Caco-2 (cell line): ENCODE measurements at regions not wholly inside any gene's neighbourhood (a gene's known extent, or its start where the extent isn't known, plus 50 kb on each side); places are given as distances from the start of the nearest gene placed in this dataset.

Experiments
- BruUV-seq: library from RNA; stranded (reverse); fragments of 400-500 nt; replicated peaks from 2 replicates; lab custom pipeline; 2021; lab: Mats Ljungman, UMichigan
- CTCF ChIA-PET: fragments of 300-600 bp; sonication (Branson Sonifier 250); formaldehyde crosslinking; loops from one replicate; lab custom pipeline; 2022; ENCODE audit warnings: antibody characterized with exemption; lab: Charles Lee
- POLR2A ChIA-PET: fragments of 300-600 bp; sonication (Branson Sonifier 250); formaldehyde crosslinking; loops from one replicate; lab custom pipeline; 2022; ENCODE audit warnings: antibody characterized with exemption; lab: Charles Lee
- DNase-seq, 2 experiments: peaks; one replicate each; pipeline versions ENCODE4 v3.0.0 to v3.0.0-alpha.2; 2020 to 2022
- H3K27me3 ChIP-seq: replicated peaks from 2 replicates; pipeline ENCODE4 v1.6.0; 2011; ENCODE audit warnings: low read length; ENCODE audit not compliant: control insufficient read depth, insufficient read depth
- H3K36me3 ChIP-seq: 2 replicates; pipeline ENCODE4 v1.5.1; 2011; ENCODE audit warnings: low read length; ENCODE audit not compliant: control insufficient read depth, insufficient read depth
- H3K4me1 ChIP-seq: fragments of 250-450 bp; sonication (Bioruptor Pico); 2 replicates; pipeline ENCODE4 v1.5.1; 2020; ENCODE audit warnings: mild to moderate bottlenecking
- H3K4me3 ChIP-seq: 2 replicates; pipeline ENCODE4 v1.5.1; 2011; ENCODE audit warnings: low read depth, mild to moderate bottlenecking, control low read depth, low read length
- H3K9me3 ChIP-seq: fragments of 250-450 bp; sonication (Bioruptor Pico); 2 replicates; pipeline ENCODE4 v1.5.1; 2020; ENCODE audit warnings: mild to moderate bottlenecking, moderate library complexity
- H3K27ac Mint-ChIP-seq: one replicate; pipeline ENCODE4 v1.8.0; 2022; ENCODE audit warnings: mixed read lengths; ENCODE audit not compliant: unreplicated experiment
- H3K27me3 Mint-ChIP-seq: one replicate; pipeline ENCODE4 v1.8.0; 2022; ENCODE audit warnings: mixed read lengths; ENCODE audit not compliant: insufficient read depth, unreplicated experiment
- H3K36me3 Mint-ChIP-seq: one replicate; pipeline ENCODE4 v1.8.0; 2022; ENCODE audit warnings: mild to moderate bottlenecking, mixed read lengths; ENCODE audit not compliant: insufficient read depth, unreplicated experiment
- H3K4me1 Mint-ChIP-seq: one replicate; pipeline ENCODE4 v1.8.0; 2022; ENCODE audit warnings: low read depth, mixed read lengths; ENCODE audit not compliant: unreplicated experiment
- H3K4me3 Mint-ChIP-seq: one replicate; pipeline ENCODE4 v1.8.0; 2022; ENCODE audit warnings: mild to moderate bottlenecking, moderate library complexity, mixed read lengths; ENCODE audit not compliant: unreplicated experiment
- H3K9me3 Mint-ChIP-seq: one replicate; pipeline ENCODE4 v1.8.0; 2022; ENCODE audit warnings: mixed read lengths; ENCODE audit not compliant: unreplicated experiment
- intact Hi-C: fragments of 100-400 bp; cut with micrococcal nuclease; formaldehyde crosslinking; loops from one replicate; pipeline ENCODE4 v1.10.0; 2022; ENCODE audit not compliant: unreplicated experiment
- TF ChIP-seq, protein P1 (sequence below), 2 experiments: fragments of 200-600 bp in 1 of 2; IDR thresholded peaks; 1 replicate in 1 of 2; 2 replicates in 1 of 2; pipeline versions ENCODE4 v1.5.1 to v1.8.0; 2011 to 2022; ENCODE audit warnings: antibody characterized with exemption in 1 of 2, control low read depth in 1 of 2, inconsistent platforms in 1 of 2, low read depth in 1 of 2, low read length in 1 of 2, mild to moderate bottlenecking in 1 of 2, moderate library complexity in 1 of 2; ENCODE audit not compliant: insufficient read depth in 1 of 2, severe bottlenecking in 1 of 2, unreplicated experiment in 1 of 2

GRCh38 chr3:148226246-148226645 lies 471.5 kb upstream of the AGTR1 start:
- Histone ChIP-seq H3K27me3 (no peaks in the 10 kb centered on the region), H3K4me1 (no peaks in the 10 kb centered on the region), H3K36me3 (no peaks in the 10 kb centered on the region), H3K9me3 (no peaks in the 10 kb centered on the region), H3K4me3 (no peak overlapping the region)
- ChIA-PET POLR2A (no interaction called here), CTCF (no interaction called here)
- Mint-ChIP-seq H3K36me3 (no peaks in the 10 kb centered on the region), H3K27ac (no peak overlapping the region), H3K27me3 (no peaks in the 10 kb centered on the region), H3K4me1 (no peaks in the 10 kb centered on the region), H3K4me3 (no peak overlapping the region), H3K9me3 (no peaks in the 10 kb centered on the region)
- DNase-seq = no peak
- intact Hi-C loops = no loop called here
- BruUV-seq = no TSS peak
- TF ChIP-seq, protein P1, sequence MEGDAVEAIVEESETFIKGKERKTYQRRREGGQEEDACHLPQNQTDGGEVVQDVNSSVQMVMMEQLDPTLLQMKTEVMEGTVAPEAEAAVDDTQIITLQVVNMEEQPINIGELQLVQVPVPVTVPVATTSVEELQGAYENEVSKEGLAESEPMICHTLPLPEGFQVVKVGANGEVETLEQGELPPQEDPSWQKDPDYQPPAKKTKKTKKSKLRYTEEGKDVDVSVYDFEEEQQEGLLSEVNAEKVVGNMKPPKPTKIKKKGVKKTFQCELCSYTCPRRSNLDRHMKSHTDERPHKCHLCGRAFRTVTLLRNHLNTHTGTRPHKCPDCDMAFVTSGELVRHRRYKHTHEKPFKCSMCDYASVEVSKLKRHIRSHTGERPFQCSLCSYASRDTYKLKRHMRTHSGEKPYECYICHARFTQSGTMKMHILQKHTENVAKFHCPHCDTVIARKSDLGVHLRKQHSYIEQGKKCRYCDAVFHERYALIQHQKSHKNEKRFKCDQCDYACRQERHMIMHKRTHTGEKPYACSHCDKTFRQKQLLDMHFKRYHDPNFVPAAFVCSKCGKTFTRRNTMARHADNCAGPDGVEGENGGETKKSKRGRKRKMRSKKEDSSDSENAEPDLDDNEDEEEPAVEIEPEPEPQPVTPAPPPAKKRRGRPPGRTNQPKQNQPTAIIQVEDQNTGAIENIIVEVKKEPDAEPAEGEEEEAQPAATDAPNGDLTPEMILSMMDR (IDR thresholded peaks at IDR 0.05; ENCODE audit: insufficient read depth in 1 of 2, low read depth in 1 of 2, low read length in 1 of 2, severe bottlenecking in 1 of 2, unreplicated experiment in 1 of 2) = no peak

DNA sequence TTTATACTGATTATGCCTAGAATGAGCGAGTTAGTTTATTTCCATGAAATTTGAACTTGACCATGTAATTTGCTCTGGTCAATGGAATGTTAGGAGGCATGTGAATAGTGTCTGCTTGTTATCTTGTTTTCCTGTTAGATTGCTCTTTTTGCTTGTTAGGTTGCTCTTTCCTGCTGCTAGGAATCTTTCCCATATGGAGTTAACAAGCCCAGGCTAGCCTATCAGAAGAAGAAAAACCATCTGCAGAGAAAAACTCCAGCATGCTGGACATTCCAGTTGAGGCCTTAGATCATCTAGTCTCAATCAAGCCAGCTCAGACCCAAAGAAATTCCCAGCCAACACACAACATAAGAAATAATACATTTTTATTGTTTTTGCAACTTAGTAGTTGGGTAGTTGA lies 470.2 kb upstream of the AGTR1 start:
- H3K27me3 ChIP-seq = no peaks in the 10 kb centered on the region
- Mint-ChIP-seq H3K4me3 (no peak overlapping the region), H3K27me3 (no peaks in the 10 kb centered on the region), H3K36me3 (no peaks in the 10 kb centered on the region), H3K4me1 (no peaks in the 10 kb centered on the region), H3K9me3 (no peaks in the 10 kb centered on the region), H3K27ac (no peak overlapping the region)
- no peaks in the 10 kb centered on the region for H3K9me3 ChIP-seq
- intact Hi-C loops = no loop called here
- no peaks in the 10 kb centered on the region for H3K4me1 ChIP-seq
- ChIA-PET CTCF (no interaction called here), POLR2A (no interaction called here)
- no peaks in the 10 kb centered on the region for H3K36me3 ChIP-seq
- H3K4me3 ChIP-seq = no peak overlapping the region
- TF ChIP-seq, protein P1 (IDR thresholded peaks at IDR 0.05; ENCODE audit: insufficient read depth in 1 of 2, low read depth in 1 of 2, low read length in 1 of 2, severe bottlenecking in 1 of 2, unreplicated experiment in 1 of 2) = no peak
- BruUV-seq = no TSS peak
- DNase-seq = no peak

DNA sequence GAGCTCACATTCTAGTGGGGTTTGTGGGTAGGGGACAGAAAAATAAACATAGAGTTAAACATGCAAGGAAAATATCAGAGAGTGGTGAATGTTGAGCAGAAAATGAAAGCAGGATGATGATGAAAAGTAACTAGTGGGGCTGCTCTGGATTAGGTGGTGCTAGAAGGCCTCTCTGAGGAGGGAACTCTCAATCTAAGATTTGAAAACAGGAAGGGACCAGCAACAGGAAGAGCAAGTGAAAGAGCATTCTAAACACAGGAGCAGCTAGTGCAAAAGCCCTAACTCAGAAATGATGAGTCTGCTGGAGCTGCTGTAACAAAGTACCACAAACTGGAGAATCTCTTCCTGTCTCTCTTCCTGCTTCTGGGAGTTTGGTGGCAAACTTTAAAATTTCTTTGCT lies 468.6 kb upstream of the AGTR1 start:
- intact Hi-C loops = no loop called here

More for the DNA sequence above, 468.6 kb upstream of the AGTR1 start:
- Histone ChIP-seq H3K9me3 (no peaks in the 10 kb centered on the region), H3K27me3 (no peaks in the 10 kb centered on the region), H3K36me3 (no peaks in the 10 kb centered on the region), H3K4me1 (no peaks in the 10 kb centered on the region), H3K4me3 (no peak overlapping the region)
- no peaks in the 10 kb centered on the region for H3K4me1 Mint-ChIP-seq
- H3K4me3 Mint-ChIP-seq = no peak overlapping the region
- no peaks in the 10 kb centered on the region for H3K9me3 Mint-ChIP-seq
- BruUV-seq = no TSS peak
- peaks cover 7% of the 10 kb centered on the region for H3K27me3 Mint-ChIP-seq
- TF ChIP-seq, protein P1 (IDR thresholded peaks at IDR 0.05; ENCODE audit: insufficient read depth in 1 of 2, low read depth in 1 of 2, low read length in 1 of 2, severe bottlenecking in 1 of 2, unreplicated experiment in 1 of 2) = no peak
- POLR2A ChIA-PET = no interaction called here
- CTCF ChIA-PET = no interaction called here
- no peak for DNase-seq
- H3K36me3 Mint-ChIP-seq = no peaks in the 10 kb centered on the region
- H3K27ac Mint-ChIP-seq = no peak overlapping the region
